ENCODE measurements at regions not wholly inside any gene's neighbourhood (a gene's known extent, or its start where the extent isn't known, plus 50 kb on each side); places are given as distances from the start of the nearest gene placed in this dataset.

GRCh38 chr12:70983692-70984091 is 63.2 kb upstream of the PTPRR start:
- H3K27ac ChIP-seq (ENCODE audit: low read depth in 1 of 2, low read length in 2 of 2), result no peak overlapping the region
- 67% methylated on average over 4 of the region's 4 CpGs for WGBS
- no peaks in the 10 kb centered on the region for H3K36me3 ChIP-seq (ENCODE audit: control insufficient read depth in 4 of 4, insufficient read depth in 3 of 4, low read depth in 1 of 4, low read length in 3 of 4)
- no peak for TF ChIP-seq SP1 (IDR thresholded peaks at IDR 0.05)
- TF ChIP-seq ZBTB33 (IDR thresholded peaks at IDR 0.05), result no peak
- TF ChIP-seq JUND (IDR thresholded peaks at IDR 0.05), result no peak
- no peak for TF ChIP-seq NR2F2 (IDR thresholded peaks at IDR 0.05)
- no peak for TF ChIP-seq TAF1 (conservative IDR thresholded peaks at IDR 0.05)
- TF ChIP-seq FOXA1 (IDR thresholded peaks at IDR 0.05), result no peak
- TF ChIP-seq YY1 (IDR thresholded peaks at IDR 0.05), result no peak
- no peak for TF ChIP-seq HNF4A (conservative IDR thresholded peaks at IDR 0.05)
- no peak for TF ChIP-seq GABPA (IDR thresholded peaks at IDR 0.05 in 1 of 2, conservative IDR thresholded peaks at IDR 0.05 in 1 of 2)
- DNase-seq (ENCODE audit: low spot score), result no peak
- H3K9ac ChIP-seq (ENCODE audit: low read depth in 1 of 2, low read length in 2 of 2), result no peak overlapping the region
- H3K4me1 ChIP-seq (ENCODE audit: control insufficient read depth in 4 of 4, insufficient read depth in 4 of 4, low read length in 3 of 4), result no peaks in the 10 kb centered on the region
- no peaks in the 10 kb centered on the region for H3K9me3 ChIP-seq (ENCODE audit: control insufficient read depth in 4 of 4, low read length in 3 of 4)
- H3K4me3 ChIP-seq (ENCODE audit: low read depth in 1 of 3, low read length in 3 of 3), result no peak overlapping the region
- no peaks in the 10 kb centered on the region for H3K27me3 ChIP-seq (ENCODE audit: control insufficient read depth in 4 of 4, insufficient read depth in 4 of 4, low read length in 3 of 4)

- no peak overlapping the region for H3K4me3 ChIP-seq (ENCODE audit: low read depth in 1 of 3, low read length in 3 of 3)
- WGBS, result 60% methylated on average over 2 of the region's 2 CpGs
- no peak for TF ChIP-seq HNF4A (conservative IDR thresholded peaks at IDR 0.05)
- TF ChIP-seq EGR1 (IDR thresholded peaks at IDR 0.05; ENCODE audit: low read depth in 2 of 2), result no peak
- TF ChIP-seq TAF1 (conservative IDR thresholded peaks at IDR 0.05), result no peak
- no peak for DNase-seq (ENCODE audit: low spot score)
- no peaks in the 10 kb centered on the region for H3K9me3 ChIP-seq (ENCODE audit: control insufficient read depth in 4 of 4, low read length in 3 of 4)
- H3K4me1 ChIP-seq (ENCODE audit: control insufficient read depth in 4 of 4, insufficient read depth in 4 of 4, low read length in 3 of 4), result no peaks in the 10 kb centered on the region
- H3K36me3 ChIP-seq (ENCODE audit: control insufficient read depth in 4 of 4, insufficient read depth in 3 of 4, low read depth in 1 of 4, low read length in 3 of 4), result no peaks in the 10 kb centered on the region
- no peak overlapping the region for H3K9ac ChIP-seq (ENCODE audit: low read depth in 1 of 2, low read length in 2 of 2)
- H3K27ac ChIP-seq (ENCODE audit: low read depth in 1 of 2, low read length in 2 of 2), result no peak overlapping the region
- H3K27me3 ChIP-seq (ENCODE audit: control insufficient read depth in 4 of 4, insufficient read depth in 4 of 4, low read length in 3 of 4), result no peaks in the 10 kb centered on the region
Measured at GRCh38 chr12:70982991-70983390, 62.5 kb upstream of the PTPRR start.

DNA sequence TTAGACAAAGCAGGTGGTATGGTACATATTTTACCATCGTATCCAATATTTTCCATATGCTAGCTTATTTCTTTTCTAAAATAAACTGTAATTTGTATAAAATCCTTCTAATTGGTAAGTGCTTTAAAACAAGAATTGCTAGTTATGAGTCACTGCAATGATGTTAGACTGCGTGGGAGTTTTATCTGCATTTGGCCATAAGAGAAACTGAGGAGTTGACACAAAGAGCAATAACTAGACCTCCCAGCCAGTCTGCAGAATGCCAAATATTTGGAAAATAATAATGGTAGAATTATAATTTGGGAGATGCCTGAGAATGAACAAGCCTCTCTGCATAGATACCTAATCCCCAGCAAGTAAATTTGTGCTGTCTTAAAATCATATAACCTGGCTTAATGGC is 61.7 kb upstream of the PTPRR start:
- Histone ChIP-seq H3K4me1 (ENCODE audit: control insufficient read depth in 4 of 4, insufficient read depth in 4 of 4, low read length in 3 of 4) (no peaks in the 10 kb centered on the region), H3K36me3 (ENCODE audit: control insufficient read depth in 4 of 4, insufficient read depth in 3 of 4, low read depth in 1 of 4, low read length in 3 of 4) (no peaks in the 10 kb centered on the region), H3K4me3 (ENCODE audit: low read depth in 1 of 3, low read length in 3 of 3) (no peak overlapping the region), H3K27me3 (ENCODE audit: control insufficient read depth in 4 of 4, insufficient read depth in 4 of 4, low read length in 3 of 4) (no peaks in the 10 kb centered on the region), H3K9ac (ENCODE audit: low read depth in 1 of 2, low read length in 2 of 2) (no peak overlapping the region), H3K27ac (ENCODE audit: low read depth in 1 of 2, low read length in 2 of 2) (no peak overlapping the region), H3K9me3 (ENCODE audit: control insufficient read depth in 4 of 4, low read length in 3 of 4) (no peaks in the 10 kb centered on the region)
- DNase-seq (ENCODE audit: low spot score), result no peak
- 81% methylated on average over 2 of the region's 2 CpGs for WGBS
- TF ChIP-seq HNF4G (IDR thresholded peaks at IDR 0.05) (no peak), SP1 (IDR thresholded peaks at IDR 0.05) (no peak), ZBTB33 (IDR thresholded peaks at IDR 0.05) (no peak), CTCF (IDR thresholded peaks at IDR 0.05; ENCODE audit: low read depth, low read length, missing input control) (no peak), NR2F2 (IDR thresholded peaks at IDR 0.05) (no peak), GABPA (IDR thresholded peaks at IDR 0.05 in 1 of 2, conservative IDR thresholded peaks at IDR 0.05 in 1 of 2) (no peak), YY1 (IDR thresholded peaks at IDR 0.05) (no peak), JUND (IDR thresholded peaks at IDR 0.05) (no peak), RAD21 (IDR thresholded peaks at IDR 0.05) (no peak), FOXA1 (IDR thresholded peaks at IDR 0.05) (no peak), RXRA (IDR thresholded peaks at IDR 0.05) (no peak), FOXA2 (IDR thresholded peaks at IDR 0.05) (no peak), HNF4A (conservative IDR thresholded peaks at IDR 0.05) (no peak), REST (IDR thresholded peaks at IDR 0.05) (no peak), EGR1 (IDR thresholded peaks at IDR 0.05; ENCODE audit: low read depth in 2 of 2) (no peak), TAF1 (conservative IDR thresholded peaks at IDR 0.05) (no peak)
- TF ChIP-seq, protein P1, sequence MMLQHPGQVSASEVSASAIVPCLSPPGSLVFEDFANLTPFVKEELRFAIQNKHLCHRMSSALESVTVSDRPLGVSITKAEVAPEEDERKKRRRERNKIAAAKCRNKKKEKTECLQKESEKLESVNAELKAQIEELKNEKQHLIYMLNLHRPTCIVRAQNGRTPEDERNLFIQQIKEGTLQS (IDR thresholded peaks at IDR 0.05), result no peak
- TF ChIP-seq, protein P2, sequence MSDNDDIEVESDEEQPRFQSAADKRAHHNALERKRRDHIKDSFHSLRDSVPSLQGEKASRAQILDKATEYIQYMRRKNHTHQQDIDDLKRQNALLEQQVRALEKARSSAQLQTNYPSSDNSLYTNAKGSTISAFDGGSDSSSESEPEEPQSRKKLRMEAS (IDR thresholded peaks at IDR 0.05), result no peak
